ENCODE measurements at regions not wholly inside any gene's neighbourhood (a gene's known extent, or its start where the extent isn't known, plus 50 kb on each side); places are given as distances from the start of the nearest gene placed in this dataset.
"Not testable (repeated sequence)": the region's sequence is repeated elsewhere in the genome, so short reads cannot be mapped to it uniquely, and the experiment has no call there.

DNA sequence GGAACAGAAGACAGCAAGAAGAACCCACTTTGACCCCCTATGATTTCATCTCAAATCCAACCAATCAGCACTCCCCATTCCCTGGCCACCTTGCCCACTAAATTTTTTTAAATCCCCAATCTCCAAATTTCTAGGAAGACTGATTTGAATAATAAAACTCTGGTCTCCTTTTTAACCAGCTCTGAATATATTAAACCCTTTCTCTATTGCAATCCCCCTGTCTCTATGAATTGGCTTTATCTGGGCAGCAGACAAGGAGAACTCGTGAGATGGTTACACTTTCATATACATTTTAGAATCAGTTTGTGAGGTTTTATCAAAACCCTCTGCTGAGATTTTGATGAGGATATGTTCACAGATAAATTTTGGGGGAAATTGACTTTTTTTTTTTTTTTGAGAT, 90.3 kb upstream of the TRIM24 start:
- no peak for DNase-seq (ENCODE audit: low read depth)

DNA sequence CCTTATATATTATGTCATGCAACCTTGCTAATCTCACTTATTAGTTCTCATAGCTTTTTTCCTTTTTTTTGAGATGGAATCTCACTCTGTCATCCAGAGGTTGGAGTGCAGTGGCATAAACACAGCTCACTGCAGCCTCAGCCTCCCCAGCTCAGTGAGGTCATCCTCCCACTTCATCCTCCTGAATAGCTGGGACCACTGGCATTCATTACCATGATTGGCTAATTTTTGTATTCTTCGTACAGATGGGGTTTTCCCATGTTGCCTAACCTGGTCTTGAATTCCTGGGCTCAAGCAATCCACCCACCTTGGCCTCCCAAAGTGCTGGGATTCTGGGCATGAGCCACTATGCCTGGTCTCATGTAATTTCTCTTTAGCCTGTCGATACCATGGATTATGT, 89.1 kb upstream of the TRIM24 start:
- DNase-seq (ENCODE audit: low read depth), result peak; percentile 23

DNA sequence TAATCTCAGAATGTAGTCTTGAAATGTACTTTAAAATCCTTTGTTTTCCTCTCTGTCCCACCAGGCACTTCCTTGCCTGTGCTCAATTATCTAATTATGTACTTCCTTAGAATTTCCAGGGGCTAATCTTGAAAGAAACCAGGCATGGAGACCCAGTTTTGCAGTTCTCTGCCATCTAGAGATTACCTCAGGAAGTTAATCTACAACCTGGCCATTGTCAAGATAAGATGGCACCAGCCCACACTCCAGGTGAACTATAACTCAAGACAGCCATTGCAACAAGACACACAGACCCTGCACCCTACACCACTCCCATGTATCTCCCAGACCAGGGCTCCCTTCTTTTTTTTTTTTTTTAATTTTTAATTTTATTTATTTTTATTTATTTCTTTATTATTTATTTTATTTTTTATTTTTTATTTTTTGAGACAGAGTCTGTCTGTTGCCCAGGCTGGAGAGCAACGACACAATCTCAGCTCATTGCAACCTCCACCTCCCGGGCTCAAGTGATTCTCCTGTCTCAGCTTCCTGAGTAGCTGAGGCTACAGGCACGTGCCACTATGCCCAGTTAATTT, 85.9 kb upstream of the TRIM24 start:
- no peak for DNase-seq (ENCODE audit: low read depth)

DNA sequence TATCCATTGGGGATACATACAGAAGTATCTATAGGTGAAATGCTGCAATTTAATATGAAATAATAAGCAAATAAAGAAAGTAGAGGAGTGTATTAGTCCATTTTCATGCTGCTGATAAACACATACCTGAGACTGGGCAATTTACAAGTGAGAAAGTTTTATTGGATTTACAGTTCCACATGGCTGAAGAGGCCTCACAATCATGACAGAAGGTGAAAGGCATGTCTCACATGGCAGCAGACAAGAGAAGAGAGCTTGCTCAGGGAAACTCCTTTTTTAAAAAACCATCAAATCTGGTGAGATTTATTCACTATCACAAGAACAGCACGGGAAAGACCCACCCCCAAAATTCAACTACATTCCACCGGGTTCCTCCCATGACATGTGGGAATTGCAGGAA, 82.8 kb upstream of the TRIM24 start:
- DNase-seq (ENCODE audit: low read depth), result peak; percentile 40

DNA sequence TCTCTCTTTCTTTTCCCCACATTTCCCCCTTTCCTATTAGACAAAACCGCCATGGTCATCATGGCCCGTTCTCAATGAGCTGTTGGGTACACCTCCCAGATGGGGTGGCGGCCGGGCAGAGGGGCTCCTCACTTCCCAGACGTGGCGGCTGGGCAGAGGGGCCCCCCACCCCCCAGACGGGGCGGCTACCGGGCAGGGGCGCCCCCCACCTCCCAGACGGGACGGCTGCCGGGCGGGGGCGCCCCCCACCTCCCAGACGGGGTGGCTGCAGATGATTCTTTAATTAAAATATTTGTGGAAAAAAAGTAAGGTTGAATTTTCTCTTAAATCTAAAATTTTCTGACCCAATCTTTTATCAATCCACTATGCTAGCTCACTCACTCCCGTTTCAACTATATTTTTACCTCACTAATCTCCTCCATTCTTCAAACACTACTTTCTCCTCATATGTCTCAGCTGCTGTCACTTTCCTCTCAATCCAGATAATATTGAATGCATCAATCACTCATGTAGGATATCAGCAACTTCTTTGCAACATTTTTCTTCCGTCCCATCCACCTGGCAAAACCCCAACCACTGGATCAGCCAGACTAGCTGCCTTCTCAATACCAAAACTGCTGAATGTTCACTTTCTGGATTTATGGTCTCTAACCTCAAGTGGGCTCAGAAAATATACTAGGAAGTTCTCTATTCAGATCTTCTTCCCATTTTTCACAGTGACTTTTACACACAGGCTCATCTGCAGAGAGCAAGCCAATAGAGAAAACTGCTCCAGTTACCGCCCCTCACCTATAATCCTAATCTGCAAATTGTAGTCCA, 81.1 kb upstream of the TRIM24 start:
- DNase-seq (ENCODE audit: low read depth), result no peak

DNA sequence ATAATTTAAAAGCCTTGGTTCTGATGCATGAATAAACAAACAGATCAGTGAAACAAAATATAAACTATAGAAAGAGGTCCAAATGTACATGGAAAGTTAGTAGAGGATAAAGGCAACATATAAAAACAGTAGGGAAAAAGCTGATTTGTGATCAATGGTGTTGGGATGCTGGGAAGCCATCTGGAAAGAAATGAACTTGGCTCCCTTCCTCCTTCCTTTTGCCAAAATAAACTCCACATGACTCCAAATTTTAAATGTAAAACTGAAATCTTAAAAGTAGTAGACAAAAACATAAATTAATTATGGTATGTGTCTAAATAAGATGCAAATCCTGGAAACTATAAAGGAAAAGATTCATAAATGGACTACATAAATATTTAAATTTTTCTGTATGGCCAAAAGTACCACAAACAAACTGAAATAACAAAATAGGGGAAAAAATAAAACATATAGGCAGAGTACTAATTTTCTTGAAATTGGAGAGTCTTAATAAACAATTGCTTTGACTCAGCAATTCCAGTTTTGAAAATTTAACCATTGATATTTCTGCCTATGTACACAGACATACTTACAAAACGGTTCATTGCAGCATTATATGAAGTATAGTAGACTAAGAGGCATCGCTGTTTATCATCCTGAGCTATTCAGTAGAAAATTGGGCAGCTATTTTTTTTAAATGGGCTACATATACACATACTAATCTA, 77.0 kb upstream of the TRIM24 start:
- no peak for DNase-seq (ENCODE audit: low read depth)

DNA sequence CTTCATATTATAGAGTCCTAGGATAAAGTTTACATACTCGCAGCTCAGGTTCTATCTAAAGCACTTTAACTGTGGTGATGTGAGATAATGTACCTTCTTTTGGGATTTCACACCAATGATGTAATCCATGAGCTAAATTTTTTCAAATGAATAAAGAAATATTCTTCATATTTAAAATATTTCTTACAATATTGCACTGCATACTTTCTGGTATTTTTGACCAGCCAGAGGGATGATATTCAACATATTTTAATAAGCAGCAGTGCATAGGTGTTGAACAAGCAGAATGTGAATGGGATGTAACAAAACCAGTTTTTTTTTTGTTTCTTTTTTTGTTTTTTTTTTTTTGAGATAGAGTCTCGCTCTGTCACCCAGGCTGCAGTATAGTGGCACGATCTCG, 73.2 kb upstream of the TRIM24 start:
- no peak for DNase-seq (ENCODE audit: low read depth)

DNA sequence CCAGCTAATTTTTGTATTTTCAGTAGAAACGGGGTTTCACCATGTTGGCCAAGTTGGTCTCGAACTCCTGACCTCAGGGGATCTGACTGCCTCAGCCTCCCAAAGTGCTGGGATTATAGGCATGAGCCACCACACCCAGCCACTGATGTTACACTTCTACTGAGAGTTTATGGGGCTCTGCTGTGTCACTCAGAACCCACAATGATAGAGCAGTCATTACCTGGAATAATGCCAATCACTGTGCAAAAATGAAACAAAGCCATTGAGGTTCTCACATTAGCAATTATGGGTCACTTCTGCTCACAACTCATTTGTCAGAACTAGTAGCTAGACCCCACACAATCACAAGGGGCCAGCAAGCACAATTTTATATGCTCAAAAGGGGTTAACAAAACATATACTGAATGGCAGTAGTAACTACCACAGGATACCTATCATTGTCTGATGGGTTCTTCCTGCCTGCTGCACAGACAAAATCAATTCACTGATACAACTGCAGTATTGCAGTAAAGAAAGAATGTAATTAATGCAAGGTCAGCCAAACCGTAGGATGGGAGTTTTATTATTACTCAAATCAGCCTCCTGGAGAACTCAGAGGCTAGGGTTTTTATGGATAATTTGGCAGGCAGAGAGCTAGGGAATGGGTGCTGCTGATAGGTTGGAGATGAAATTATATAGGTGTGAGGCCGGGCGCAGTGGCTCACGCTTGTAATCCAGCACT, 72.1 kb upstream of the TRIM24 start:
- DNase-seq (ENCODE audit: low read depth), result peak; percentile 5

DNA sequence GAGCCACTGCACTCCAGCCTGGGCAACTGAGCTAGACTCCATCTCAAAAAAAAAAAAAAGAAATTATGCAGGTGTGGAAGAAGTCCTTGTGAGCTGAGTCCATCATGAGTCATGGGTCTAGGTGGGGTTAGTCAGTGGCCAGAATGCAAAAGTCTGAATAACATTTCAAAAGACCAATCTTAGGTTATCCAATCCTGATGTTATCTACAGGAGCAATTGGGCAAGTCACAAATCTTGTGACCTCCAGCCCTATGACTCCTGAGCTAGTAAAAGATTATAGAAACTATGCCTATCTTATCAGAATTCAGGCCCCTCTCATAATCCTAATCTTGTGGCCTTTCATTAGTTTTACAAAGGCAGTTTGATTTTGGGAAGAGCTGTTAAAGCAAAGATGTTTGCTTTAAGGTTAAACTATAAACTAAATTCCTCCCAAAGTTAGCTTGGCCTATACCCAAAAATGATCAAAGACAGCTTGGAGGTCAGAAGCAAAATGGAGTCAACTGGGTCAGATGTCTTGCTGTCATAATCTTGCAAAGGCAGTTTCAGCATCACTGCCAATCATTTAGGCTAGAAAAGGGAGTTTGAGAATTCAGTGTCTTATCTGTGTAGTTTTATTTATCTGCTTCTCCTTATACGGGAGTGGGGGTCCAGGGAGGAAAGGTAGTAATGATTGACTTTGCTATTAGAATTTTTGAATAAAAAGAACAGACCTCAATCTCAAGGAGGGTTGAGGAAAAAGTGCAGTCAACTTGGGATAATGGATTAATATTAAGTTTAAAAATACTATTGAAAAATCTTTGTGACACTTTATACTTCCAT, 71.2 kb upstream of the TRIM24 start:
- peak; percentile 85 for DNase-seq (ENCODE audit: low read depth)

DNA sequence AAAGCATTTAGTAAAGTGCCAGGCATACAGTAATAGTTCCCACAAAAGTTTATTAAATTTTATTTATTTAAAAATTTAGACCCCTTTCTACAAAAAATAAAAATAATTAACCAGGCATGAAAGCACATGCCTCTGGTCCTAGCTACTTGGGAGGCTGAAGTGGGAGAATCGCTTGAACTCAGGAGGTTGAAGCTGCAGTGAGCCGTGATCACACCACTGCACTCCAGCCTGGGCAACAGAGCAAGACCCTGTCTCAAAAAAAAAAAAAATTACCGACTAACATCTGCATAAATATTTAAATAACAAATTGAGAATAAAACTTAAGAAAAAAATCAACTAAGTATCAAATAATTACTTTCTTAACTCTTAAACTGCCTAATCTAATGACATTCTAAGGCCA, 64.3 kb upstream of the TRIM24 start:
- no peak for DNase-seq (ENCODE audit: low read depth)

DNA sequence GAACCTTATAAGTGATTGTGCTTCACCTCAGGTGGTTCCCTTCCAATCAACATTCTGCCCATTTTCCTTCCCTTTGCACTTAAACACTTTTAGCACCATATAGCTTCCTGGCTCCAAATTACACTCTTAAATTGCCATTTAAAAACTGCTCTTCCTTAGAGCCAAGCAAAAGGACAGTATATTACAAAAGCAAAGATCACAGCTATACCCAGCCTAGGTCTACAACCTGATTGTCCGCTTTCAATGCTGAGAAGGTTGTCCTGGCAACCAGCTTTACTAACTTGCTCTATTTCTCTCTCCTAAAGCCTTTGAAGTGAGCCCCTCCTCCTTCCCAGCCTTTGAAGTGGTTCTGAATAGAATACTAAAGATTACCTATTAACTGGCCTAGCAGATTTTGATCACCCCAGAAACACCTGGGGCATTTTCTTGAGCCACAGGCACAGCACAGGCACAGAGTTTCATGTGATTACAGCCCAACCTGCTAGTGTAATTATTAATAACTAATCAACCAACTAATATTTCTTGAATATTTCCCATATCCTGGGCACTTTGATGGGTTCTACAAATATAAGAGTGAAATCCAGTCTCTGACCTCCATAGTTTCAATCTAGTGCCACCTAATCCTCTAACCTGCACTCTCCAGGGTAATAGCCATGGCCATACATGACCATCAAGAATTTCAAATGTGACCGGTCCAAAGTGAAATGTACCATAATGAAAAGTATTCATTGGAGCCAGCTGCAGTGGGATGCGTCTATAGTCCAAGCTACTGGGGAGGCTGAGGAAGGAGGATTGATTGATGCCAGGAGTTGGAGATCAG, 63.6 kb upstream of the TRIM24 start:
- peak; percentile 97 for DNase-seq (ENCODE audit: low read depth)

DNA sequence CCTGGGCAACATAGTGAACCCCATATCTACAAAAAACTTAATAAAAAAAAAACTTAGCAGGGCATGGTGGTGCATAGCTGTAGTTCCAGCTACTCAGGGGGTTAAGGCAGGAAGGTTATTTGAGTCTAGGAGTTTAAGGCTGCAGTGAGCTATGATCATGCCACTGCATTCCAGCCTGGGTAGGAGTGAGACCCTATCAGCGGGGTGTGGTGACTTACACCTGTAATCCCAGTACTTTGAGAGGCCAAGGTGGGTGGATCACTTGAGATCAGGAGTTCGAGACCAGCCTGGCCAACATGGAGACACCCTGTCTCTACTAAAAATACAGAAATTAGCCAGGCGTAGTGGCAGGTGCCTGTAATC, 63.0 kb upstream of the TRIM24 start:
- DNase-seq (ENCODE audit: low read depth), result not testable (repeated sequence)

DNA sequence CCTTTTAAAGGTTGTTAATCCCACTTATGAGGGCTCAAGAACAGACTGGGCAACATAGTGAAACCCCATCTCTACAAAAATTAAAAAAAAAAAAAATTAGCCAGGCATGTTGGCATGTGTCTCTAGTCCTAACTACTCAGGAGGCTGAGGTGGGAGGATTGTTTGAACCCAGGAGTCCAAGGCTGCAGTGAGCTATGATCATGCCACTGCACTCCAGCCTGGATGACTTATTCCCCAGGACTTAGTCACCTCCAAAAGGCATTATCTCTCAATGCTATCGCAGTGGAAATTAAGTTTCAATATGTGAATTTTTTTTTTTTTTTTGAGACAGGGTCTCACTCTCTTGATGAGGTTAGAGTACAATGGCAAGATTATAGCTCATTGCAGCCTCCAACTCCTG, 61.2 kb upstream of the TRIM24 start:
- DNase-seq (ENCODE audit: low read depth), result no peak

DNA sequence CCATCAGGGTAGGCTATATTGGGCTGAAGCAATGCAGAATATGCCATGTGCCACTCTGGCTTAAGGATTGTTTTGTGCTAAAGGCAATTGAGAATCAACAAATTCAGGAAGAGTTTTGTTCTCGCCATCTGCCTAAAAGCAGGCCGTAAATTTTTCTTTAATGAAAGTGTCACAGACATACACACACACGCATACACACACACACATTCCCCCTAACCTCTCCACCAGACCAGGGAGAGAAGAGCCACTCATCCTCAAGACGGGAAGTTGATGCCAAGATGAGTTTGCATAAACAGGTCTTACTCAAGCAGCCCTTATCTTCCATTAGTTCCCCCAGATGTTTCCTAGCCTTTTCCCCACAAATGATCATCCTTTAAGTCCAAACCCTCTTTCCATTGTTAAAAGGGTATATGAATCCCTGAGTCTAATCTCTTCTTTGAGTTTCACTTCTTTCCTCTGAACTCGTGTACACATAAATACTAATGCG, 59.6 kb upstream of the TRIM24 start:
- DNase-seq (ENCODE audit: low read depth), result no peak

DNA sequence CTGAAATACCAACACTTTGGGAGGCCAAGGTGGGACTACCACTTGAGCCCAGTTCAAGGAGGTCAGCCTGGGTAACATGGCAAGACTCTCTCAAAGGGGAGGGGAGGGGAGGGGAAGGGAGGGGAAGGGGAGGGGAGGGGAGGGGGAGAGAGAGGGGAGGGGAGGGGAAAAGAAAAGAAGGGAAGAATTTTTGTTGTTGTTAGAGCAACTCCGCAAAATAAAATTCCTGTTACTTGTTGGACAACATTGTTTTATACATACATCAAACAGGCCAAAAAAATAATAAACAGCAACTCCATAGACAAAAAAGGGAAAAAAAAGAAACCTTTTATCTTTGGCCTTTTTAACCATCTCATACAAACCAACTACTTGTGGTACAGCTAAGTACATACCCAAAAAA, 57.3 kb upstream of the TRIM24 start:
- no peak for DNase-seq (ENCODE audit: low read depth)

DNA sequence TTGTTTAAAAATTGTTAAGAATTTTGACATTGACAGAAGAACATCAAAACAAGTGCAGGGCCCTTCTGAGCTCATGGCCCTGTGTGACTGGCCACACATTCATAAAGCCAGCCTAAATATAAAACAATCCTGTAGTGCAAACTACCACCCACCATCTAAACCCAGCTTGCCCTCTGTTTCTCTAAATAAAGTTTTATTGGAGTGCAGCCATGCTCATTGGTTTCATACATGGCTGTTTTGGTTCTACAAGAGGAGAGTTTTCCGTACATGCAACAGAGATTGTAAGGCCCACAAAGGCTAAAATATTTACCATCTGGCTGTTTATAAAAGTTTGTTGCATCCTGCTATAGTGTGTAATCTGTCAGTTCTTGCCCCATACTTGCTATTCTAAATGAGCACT, 54.6 kb upstream of the TRIM24 start:
- DNase-seq (ENCODE audit: low read depth), result no peak

DNA sequence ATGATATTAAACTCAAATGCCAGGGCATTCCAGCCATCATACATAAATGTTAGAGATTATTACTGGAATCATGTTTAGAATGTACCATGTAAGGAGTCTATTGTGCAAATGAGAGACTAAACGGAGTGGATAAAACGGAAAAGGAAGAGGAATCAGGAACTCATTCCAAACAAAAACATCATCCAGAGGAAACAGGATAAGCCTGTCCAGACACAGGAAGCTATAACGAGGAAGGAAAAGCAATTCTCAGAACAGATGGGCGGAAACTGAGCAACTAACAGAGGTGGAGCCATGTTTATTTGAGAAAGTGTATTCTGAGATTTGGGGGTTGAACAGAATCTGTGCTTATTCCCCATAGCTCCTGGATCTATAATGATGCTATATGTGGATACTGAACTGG, 52.3 kb upstream of the TRIM24 start:
- no peak for DNase-seq (ENCODE audit: low read depth)

All from renal cortical epithelial cell (primary cell).